IPS-11a (cell line): ENCODE measurements at regions not wholly inside any gene's neighbourhood (a gene's known extent, or its start where the extent isn't known, plus 50 kb on each side); places are given as distances from the start of the nearest gene placed in this dataset.
"Not testable (repeated sequence)": the region's sequence is repeated elsewhere in the genome, so short reads cannot be mapped to it uniquely, and the experiment has no call there.

Source experiments
- H3K4me3 ChIP-seq: one replicate; pipeline ENCODE4 v1.5.1; 2013; ENCODE audit warnings: low read depth, low read length, control low read depth

DNA sequence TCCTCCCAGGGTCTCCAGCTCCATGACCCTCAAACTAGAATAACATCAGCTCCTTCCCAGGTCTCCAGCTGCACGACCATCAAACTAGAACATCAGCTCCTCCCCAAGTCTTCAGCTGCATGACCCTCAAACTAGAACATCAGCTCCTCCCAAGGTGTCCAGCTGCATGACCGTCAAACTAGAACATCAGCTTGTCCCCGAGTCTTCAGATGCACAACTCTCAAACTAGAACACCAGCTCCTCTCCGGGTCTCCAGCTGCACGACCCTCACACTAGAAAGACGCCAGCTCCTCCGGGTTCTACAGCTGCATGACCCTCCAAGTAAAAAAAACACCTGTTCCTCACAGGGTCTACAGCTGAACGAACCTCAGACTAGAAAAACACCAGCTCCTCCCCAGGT, 312.9 kb upstream of the TFPI start:
- H3K4me3 ChIP-seq: no peak overlapping the region

DNA sequence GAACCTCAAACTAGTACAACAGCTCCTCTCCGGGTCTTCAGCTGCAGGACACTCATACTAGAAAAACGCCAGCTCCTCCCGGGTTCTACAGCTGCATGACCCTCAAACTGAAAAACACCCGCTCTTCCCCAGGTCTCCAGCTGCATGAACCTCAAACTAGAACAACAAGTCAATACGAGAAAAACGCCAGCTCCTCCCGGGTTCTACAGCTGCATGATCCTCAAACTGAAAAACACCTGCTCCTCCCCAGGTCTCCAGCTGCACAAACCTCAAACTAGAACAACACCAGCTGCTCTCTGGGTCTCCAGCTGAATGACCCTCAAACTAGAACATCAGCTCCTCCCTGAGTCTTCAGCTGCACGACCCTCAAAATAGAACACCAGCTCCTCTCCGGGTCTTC, 315.0 kb upstream of the TFPI start:
- no peak overlapping the region for H3K4me3 ChIP-seq

DNA sequence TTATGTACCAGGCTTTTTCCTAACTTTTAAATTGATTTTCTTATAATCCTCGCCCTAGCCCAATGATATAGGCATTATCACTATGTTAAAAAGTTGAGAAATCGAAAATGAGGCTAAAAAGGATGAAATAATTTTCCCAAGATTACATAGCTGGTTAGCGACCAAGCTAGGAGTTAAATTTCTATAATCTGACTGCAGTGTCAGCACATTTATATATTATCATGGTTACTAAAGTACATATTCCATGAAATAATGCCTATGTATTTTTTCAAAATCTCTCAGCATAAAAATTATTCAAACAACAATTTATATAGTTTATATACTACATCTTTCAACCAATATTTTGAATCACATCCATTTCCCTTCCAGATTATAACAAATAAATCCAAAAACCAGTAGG, 317.3 kb upstream of the TFPI start:
- H3K4me3 ChIP-seq: no peak overlapping the region

DNA sequence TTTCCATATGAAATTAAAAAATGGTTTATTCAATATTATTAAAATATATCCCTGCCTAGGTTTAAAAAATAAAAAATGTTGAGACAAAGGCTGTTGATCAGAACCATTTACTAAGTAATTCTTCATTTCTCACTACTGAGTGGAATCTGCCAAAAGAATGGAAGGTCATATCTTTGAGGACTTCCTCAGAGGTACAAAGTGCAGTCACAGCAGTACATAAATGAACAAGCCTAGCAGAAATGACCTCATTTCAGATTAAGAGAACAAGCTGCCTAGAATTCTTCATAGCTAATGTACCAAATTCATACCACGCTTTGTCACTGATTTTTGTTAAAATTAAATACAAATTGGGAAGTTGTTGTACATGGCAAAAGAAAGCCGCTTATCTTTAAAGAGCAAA, 318.9 kb upstream of the TFPI start:
- no peak overlapping the region for H3K4me3 ChIP-seq

DNA sequence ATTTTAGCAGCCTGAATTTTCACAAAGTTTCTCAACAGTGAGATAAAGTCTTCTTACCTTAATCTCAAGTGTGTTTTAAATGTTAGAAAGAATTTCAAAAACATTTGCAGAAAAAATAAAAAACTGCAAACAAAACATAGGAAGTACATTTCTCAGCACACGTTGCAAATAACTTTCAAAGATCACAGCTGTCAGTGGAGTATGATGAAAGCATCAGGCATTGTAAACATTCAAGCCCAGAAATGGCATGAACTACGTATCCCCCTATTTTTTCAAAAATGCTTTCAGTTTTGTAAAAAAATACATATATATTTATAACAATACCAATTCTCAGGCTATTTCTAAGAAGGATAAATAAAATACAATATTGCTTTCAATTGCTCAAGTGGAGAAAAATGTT, 320.6 kb upstream of the TFPI start:
- H3K4me3 ChIP-seq: no peak overlapping the region

DNA sequence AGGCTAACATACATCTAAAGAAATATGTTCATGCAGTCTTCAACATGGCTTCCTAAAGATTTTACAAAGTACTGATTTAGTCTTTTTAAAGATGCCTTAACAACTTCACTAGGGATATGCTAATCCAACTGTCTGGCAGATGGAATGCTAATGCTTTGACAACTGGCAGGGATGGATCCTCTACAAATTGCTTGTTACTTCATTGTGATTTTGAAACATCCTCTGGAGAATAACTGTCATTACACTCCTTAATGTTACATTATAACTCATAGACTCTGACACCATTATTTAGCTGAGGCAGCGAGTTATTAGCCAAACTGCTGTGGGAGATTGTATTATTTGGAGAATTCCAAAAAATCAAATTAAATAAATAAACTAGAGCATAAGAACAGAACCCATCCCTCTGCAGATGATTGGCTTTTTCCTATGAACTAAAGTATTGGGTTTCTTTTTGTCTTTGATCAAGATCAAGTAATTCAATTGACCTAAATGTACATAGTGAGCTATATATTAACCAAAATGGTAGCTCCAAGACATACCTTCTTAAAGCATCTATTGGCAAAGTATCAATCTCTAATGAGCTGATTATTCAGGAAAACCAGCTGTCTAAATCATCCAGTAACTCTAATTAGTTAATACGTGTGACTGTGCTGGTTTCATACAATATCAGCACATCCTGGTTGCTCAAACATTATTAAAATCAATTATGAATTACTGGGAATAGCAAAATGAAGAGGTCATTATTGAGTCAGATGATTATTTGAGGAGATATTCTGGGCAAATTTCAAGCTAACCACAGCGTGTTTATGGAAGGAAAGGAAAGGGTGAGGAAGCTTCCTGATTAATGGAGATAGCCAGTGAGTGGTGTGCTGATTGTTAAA, 321.3 kb upstream of the TFPI start:
- no peak overlapping the region for H3K4me3 ChIP-seq

DNA sequence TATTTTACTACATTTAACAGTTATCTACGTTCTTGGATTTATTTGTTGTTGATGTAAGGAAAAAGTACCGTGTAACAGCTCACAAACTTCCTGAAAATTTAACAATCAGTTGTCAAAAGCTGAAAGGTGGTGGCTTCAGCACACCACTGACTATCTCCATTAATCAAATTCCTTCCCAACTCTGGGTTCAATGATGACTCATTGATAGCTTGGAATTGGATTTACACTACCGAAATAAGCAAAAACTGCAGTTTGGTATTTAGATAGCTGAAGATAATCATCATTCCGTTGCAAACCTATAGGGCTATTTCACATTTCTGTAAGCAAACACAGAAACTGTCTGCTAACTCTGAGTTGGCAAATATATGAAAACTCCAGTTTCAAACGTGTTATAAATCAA, 322.3 kb upstream of the TFPI start:
- H3K4me3 ChIP-seq: no peak overlapping the region

DNA sequence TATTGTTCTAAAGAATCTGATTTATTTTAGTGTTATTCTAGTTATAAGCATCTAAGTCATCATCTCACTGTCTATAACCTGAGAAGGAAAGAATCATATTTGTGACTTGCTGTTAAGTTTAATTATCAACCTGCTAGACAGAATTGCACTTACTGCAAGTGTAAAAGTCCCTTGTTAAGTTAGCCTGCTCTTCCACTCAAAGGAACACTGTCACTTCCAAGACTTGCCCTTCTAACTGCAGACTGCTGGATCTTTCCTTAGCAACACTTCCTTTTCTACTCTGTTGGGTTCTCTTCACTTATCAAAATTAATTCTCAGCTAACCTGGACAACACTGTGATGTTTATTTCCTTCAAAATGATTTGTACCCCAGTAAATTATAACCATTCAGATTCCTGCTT, 323.2 kb upstream of the TFPI start:
- H3K4me3 ChIP-seq: no peak overlapping the region

DNA sequence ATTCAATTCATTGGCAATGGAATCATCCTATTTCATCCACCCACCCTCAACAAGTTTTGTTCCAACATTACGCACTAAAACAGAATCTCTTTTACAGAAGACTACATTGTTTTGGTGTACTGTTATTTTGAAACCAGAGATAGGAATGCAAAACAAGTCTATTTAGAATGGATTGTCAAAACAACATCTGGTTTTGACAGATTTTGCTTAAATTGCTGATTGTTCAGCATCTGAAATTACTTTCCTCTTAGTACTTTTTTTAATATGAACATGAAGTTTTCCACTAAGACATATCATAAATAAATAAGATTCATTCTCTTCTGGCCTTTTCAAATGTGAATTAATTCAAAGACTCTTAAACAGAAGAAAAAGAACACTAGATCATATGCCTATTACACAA, 323.9 kb upstream of the TFPI start:
- no peak overlapping the region for H3K4me3 ChIP-seq

DNA sequence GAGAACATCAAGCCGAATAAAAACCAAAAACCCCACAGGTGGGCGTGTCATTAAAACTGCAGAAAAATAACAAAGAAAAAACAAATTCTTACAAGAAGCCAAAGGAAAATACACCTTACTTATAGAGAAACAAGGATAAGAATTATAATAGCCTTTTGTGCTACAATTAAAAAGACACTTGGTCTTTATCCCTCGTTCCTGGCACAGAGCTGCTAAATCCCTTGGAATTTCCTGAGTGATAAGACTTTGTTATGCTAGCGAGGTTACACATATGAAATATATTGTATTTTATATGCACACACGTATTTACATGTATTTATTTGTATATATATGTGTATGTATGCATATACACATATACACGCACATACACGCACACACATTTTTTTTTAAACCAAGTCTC, 325.3 kb upstream of the TFPI start:
- H3K4me3 ChIP-seq: no peak overlapping the region

DNA sequence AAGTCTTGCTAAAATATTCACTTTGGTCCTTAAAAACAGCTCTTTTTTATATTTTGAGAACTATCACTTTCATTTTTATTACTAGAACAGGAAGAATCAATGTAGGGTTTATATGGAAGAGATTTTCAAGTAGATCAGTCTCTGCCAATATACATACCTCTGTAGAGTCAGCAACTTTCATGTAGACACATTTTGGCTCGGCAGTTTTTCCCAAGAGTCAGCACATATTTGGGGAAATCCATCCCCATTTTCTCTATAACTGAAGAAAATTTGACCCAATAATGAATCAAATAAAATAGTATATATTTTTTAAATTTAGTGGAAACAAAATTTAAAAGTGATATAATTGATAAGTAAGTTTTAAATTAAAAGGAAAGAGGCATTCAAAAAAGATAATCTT, 329.8 kb upstream of the TFPI start:
- no peak overlapping the region for H3K4me3 ChIP-seq

DNA sequence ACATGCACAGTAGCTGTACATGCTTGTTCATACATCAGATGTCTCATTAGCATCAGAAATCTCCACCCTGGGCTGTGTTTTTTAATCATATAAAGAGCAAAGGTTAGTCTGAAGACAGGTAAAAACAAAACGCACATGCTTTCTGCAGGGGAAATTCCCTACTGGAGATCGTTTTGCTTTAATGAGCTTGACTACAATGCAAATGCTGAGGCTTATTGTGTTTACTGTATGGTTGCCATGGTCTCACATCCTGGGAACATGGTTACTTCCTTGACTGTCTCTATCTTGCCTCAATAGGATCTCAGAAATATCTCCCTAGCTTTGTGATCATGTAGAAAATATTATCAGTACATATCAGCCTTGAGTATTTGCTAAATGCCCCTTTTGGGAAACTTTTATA, 336.5 kb upstream of the TFPI start:
- H3K4me3 ChIP-seq: no peak overlapping the region

DNA sequence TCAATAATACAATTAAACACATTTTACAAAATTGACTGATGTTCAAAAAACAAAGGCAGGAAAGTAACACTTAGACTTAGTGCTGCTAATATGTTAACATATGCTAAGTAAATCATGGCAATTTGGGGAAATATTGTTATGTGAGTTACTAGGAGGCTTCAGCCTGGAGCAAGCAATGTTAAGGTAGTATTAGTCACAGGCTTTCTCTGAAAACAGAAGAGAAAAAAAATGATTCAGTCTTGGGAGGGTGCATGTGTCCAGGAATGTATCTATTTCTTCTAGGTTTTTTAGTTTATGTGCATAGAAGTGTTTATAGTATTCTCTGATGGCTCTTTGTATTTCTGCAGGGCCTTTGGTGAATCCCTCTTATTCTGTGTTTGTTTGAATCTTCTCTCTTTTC, 345.8 kb upstream of the TFPI start:
- no peak overlapping the region for H3K4me3 ChIP-seq

DNA sequence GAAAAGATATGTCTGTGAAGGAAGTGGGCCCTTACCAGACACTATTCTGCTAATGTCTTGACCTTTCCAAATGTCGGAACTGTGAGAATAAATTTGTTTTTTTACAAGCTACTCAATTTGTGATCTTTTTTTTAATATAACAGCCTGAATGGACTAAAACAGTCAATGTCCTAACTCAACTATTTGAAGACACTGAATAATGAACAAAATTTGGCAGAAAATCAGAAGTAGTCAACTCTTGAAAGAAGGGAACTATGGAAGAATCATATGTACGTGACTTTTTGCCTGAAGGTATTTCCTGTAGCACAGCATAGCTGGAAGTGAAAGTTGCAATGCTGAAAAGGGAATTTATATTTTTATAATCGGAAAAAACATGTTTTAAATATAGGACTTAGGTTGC, 351.8 kb upstream of the TFPI start:
- no peak overlapping the region for H3K4me3 ChIP-seq

DNA sequence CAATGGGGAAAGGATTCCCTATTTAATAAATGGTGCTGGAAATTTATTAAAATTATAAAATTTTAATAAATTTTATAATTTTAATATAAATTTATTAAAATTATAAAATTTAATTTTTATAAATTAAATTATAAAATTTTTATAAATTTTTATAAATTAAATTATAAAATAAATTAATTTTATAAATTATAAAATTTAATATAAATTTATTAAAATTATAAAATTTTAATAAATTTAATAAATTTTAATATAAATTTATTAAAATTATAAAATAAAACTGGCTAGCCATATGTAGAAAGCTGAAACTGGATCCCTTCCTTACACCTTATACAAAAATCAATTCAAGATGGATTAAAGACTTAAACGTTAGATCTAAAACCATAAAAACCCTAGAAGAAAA, 356.7 kb upstream of the TFPI start:
- not testable (repeated sequence) for H3K4me3 ChIP-seq

DNA sequence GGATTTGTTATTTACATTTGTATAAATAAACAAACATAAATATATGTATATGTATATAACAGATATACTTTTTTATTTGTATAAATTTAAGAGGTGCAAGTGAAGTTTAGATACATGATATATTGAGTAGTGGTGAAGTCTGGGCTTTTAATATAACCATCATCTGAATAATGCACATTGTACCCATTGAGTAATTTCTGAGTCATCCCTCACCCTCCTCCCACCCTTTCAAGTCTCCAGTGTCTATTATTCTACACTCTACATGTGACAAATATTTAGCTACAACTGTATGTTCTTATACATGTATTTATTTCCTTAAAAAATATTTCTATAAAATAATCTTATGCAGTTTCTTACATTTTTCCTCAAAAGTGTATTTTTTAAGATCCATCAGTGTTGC, 358.7 kb upstream of the TFPI start:
- H3K4me3 ChIP-seq: no peak overlapping the region

DNA sequence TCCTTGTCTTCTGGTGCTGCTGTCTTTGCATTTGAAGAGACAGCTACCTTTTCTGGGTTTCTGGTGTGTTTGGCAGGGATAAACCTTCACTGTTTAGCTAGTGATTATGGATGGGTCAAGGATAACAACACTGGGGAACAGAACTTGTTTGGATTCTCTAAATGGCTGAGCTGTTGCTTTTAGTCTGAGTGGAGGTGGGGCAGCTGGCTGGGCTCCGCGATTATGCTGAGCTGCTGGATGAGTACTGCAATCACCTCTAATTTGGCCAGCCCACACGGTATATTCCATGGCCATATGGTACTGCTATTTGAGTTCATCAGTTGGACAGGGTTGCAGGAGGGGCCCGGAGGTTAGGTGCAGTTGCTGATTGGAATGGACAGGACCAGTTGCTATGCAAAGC, 361.6 kb upstream of the TFPI start:
- H3K4me3 ChIP-seq: no peak overlapping the region

DNA sequence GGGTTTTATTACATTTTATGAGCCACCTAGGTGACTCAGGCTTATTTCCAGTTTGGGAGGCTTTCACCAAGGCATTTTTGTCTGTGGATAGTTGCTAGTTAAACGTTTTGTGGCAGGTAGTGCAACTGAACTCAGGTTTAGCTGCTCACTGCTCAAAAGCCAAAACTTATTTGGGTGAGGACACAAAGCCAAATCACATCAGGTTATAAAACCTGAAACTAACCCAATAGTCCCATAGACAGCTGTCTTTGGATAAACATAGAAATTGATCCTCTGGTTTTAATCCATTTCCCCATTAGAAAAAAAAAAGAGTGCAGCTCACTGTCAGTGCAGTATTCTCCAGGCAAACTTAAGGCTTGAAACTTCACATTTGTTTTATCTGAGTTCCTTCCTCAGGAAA, 362.6 kb upstream of the TFPI start:
- H3K4me3 ChIP-seq: no peak overlapping the region

DNA sequence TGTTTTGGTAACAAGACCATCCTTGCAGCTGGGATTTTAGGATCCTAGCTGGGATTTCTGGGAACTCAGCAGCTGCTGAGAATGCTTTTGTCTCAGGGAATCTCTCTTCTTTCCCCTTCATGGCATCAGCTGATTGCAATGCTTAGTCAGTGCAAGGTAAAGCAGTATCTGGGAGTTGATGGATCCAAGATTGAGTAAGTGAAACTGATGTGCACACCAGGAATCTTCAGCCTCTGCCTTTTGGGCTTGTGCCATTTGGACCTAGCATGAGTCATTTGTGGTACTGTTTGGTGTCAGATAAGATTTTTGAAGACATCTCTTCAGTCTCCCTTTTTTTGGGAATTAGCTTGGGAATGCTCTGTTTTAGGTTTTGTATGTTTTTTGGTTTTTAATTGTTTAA, 363.3 kb upstream of the TFPI start:
- no peak overlapping the region for H3K4me3 ChIP-seq

DNA sequence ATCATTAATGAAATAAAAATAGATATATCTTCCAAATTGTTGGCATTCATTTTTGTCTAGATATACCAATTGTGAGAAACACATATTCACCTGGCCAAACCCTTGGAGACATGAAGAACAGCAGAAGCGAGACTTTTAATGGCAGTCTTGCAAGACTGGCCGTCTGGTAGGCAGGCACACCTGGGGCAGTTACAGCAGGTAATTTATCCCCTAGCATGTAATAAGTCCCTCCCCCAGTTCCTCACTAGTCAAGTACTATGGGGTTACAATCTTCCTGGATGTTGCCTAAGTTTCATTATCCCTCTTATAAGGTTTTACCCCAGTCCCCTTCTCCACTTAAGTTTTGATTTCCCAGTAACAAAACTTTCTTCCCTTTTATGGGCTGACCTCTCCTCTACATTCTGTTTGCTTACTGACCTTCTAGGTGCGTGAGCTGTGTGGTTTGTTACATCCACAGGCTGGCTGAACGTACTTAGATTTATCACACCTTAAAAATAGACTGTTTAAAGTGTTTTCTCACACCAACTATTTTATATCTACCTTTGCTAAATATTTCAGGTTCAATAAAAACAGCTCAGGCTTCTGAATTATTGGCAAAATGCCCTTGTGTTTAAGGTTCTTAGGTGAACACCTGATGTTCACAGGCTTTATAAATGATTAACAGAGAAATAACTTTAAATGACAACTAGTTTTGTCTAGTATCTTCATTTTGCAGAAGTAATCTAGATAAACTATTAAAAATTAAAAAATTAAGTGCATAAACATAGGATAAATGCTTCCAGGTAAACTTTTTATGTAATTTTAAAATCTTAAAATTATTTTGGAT, 365.0 kb upstream of the TFPI start:
- H3K4me3 ChIP-seq: no peak overlapping the region

DNA sequence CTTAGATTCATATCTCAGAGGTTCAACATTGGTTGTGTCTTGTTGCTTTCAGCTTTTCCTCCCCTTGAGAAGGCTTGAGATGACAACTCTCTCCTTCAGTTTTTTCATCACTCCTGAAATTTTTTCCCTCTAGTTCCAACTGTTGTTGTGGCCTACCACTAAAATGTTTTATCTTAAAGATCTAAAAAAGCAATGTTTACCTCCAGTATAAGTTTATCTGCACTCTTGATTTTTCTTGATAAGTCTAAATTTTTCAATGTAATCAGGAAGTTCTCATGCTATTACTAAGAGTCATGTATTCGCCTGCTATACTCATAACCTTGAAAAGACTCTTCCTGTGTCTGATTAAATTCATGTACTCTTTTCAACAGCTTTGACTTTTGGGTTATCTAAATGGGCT, 366.3 kb upstream of the TFPI start:
- H3K4me3 ChIP-seq: no peak overlapping the region

DNA sequence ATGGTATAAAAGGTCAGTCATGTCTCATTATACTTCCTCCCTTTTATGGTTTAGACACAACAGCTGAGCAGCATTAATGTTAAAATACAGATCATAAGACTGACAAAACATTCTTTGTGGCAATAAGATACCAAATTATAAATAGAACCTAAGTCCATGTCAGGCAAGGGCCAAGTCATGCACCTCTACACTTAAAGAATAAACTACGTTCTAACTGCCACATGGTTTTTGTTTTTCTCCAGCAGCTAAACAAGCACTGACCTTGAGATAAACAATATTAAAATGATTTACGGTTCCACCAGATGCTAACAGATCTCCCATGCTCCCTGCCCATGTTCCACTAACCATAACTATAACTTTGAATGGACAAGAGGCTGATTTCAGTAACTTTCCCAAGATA, 368.6 kb upstream of the TFPI start:
- H3K4me3 ChIP-seq: no peak overlapping the region
